ENCODE measurements at regions not wholly inside any gene's neighbourhood (a gene's known extent, or its start where the extent isn't known, plus 50 kb on each side); places are given as distances from the start of the nearest gene placed in this dataset.

- no peak for TF ChIP-seq POLR2A (IDR thresholded peaks at IDR 0.05)
- TF ChIP-seq CTCF (IDR thresholded peaks at IDR 0.05) = no peak
Observed at GRCh38 chr16:55203570-55203969, 120.4 kb upstream of the IRX6 start.
